ENCODE measurements at regions not wholly inside any gene's neighbourhood (a gene's known extent, or its start where the extent isn't known, plus 50 kb on each side); places are given as distances from the start of the nearest gene placed in this dataset.

DNA sequence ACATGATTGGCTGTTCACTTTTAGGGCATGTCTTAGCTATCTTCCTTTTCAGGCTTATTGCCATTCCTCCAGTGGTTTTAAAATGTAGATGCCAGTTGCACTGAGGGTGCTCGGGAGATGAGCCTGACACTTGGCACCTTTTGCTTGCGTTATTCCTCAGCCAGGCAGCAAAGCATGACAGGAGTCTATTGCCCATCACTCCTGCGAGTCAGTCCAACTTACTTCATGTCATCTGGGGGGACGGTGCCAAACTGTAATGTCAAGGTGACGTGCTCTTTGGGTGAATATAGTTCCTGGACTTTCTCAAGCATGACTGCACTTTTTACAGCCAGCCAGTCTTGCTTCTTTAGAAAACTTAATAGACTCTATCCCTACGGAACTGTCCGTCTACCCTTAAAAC lies 406.0 kb upstream of the C2CD4B start:
- TF ChIP-seq, protein P1, sequence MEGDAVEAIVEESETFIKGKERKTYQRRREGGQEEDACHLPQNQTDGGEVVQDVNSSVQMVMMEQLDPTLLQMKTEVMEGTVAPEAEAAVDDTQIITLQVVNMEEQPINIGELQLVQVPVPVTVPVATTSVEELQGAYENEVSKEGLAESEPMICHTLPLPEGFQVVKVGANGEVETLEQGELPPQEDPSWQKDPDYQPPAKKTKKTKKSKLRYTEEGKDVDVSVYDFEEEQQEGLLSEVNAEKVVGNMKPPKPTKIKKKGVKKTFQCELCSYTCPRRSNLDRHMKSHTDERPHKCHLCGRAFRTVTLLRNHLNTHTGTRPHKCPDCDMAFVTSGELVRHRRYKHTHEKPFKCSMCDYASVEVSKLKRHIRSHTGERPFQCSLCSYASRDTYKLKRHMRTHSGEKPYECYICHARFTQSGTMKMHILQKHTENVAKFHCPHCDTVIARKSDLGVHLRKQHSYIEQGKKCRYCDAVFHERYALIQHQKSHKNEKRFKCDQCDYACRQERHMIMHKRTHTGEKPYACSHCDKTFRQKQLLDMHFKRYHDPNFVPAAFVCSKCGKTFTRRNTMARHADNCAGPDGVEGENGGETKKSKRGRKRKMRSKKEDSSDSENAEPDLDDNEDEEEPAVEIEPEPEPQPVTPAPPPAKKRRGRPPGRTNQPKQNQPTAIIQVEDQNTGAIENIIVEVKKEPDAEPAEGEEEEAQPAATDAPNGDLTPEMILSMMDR (IDR thresholded peaks at IDR 0.05), result no peak
- TF ChIP-seq ZFX (IDR thresholded peaks at IDR 0.05; ENCODE audit: borderline replicate concordance), result no peak

Data from 22Rv1 (cell line).